HG03159 (cell line): ENCODE measurements at regions not wholly inside any gene's neighbourhood (a gene's known extent, or its start where the extent isn't known, plus 50 kb on each side); places are given as distances from the start of the nearest gene placed in this dataset.
"Not testable (repeated sequence)": the region's sequence is repeated elsewhere in the genome, so short reads cannot be mapped to it uniquely, and the experiment has no call there.

ENCODE experiments used
- ATAC-seq: cut with Tn5 transposase; IDR thresholded peaks from one replicate; pipeline ENCODE4 v1.9.1; 2021; ENCODE audit warnings: mild to moderate bottlenecking, moderate library complexity; ENCODE audit not compliant: unreplicated experiment

GRCh38 chrX:15127010-15127409 lies 142.9 kb downstream of the ASB9 start:
- ATAC-seq = no peak

DNA sequence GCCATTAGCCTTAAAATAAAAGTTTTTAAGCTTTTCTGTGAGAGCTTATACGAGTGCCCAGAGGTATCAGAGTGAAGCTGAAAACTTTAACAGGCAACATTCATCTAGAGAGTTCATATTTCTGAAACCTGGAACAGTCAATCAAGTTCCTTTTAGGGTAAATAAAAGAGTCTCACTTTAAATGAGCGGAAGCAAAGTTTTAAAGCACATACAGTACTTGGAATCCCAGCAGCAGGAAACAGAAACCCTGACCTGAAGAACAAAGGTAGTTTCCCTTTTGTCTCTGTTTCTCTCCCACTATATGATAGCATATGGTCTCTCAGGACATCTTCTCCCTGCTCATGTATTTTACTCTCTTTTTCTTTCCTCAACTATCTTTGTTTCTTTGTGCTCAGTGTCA lies 153.0 kb downstream of the ASB9 start:
- ATAC-seq = no peak

- ATAC-seq = no peak
Observed at GRCh38 chrX:15114743-15115566, 154.9 kb downstream of the ASB9 start.

GRCh38 chrX:15107367-15107988 lies 162.4 kb downstream of the ASB9 start:
- ATAC-seq = no peak

DNA sequence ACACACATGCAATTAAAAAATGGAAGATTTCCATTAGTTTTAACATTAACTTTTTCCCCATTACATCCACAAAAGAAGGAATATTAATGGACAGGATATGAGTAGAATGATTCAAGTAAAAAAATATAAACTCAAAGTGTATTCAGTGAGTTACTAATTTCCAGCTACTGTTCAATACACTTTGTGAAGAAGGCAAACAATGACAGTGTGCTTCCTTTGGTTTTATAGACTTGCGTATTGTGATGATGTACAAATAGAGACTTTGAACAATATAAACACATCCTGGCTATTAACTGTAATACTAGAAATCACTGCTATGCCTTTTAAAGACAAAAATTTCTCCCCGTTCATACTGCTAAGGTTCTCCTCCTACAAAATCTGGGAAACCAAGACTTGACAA lies 171.4 kb downstream of the ASB9 start:
- ATAC-seq = no peak

GRCh38 chrX:15087747-15088146 lies 182.1 kb downstream of the ASB9 start:
- ATAC-seq = no peak

DNA sequence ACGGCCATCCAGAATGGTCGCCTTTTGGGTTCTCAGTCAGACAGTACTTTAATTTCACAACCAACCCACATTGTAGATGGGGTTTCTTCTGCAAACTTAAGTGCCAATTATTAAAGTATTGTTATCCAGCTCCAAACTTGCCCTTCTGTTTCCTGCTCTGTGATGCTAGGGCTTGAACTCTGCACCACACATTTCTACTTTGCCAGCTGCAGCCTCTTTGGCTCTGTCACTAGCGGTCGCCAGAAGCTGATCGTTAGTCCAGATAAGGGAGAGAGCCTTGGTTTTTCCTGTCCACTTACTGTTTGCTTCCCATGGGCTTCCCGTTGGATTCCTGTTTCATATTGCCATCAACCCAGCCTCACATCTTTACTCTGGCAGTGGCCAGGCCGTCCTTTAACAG lies 196.6 kb downstream of the ASB9 start:
- ATAC-seq = no peak

GRCh38 chrX:15072880-15073279 lies 197.0 kb downstream of the ASB9 start:
- no peak for ATAC-seq

DNA sequence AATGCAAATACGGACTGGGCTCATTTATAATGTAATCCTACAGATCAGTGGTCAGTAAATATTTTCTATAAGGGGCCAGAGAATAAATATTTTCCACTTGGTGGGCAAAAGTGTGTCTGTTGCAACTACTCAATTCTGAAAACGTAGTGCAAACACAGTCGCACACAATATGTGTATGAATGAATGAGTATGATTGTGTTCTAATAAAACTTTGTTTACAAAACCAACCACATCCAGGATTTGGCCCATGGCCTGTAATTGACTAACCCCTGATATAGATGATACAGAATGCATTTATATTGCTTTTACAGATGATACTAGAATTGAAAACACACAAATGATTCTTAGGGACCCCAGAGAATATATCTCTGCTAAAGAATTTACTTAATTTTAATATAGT lies 197.6 kb downstream of the ASB9 start:
- ATAC-seq = no peak

GRCh38 chrX:15059474-15059873 lies 186.3 kb downstream of the MOSPD2 start:
- ATAC-seq = no peak

DNA sequence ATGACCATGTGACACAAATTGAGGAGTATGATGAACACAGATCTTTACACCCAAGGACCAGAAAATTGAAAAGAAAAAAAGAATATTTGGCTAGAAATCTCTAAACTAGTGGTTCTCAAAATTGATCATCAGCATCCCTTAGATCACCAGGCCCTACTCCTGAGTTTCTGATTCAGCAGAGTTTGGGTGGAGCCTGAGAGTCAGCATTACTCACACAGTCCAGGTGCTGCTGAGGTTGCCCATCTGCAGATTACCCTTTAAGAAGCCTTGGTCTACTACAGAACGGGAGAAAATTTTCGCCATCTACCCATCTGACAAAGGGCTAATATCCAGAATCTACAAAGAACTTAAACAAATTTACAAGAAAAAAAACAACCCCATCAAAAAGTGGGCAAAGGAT lies 182.8 kb downstream of the MOSPD2 start:
- ATAC-seq = no peak

GRCh38 chrX:15055146-15055930 lies 182.1 kb downstream of the MOSPD2 start:
- no peak for ATAC-seq

GRCh38 chrX:15050395-15050794 lies 177.2 kb downstream of the MOSPD2 start:
- no peak for ATAC-seq

DNA sequence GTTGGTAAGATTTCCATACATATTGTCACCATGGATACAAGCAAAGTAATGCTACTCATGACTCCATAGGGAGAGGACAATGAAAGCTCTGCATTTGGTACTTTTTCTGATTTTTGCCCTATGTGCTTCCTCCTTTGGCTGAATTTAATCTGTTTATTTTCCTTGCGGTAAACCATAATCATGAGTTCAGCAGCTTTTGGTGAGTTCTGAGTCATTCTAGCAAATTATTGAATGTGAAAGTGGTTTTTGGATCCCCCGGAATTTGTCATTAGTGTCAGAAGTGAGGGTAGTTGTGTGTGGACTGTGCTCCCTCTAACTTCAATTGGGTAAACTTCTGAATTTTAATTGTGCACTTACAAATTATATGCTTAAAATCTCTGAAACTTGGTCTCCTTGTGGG lies 170.3 kb downstream of the MOSPD2 start:
- no peak for ATAC-seq

DNA sequence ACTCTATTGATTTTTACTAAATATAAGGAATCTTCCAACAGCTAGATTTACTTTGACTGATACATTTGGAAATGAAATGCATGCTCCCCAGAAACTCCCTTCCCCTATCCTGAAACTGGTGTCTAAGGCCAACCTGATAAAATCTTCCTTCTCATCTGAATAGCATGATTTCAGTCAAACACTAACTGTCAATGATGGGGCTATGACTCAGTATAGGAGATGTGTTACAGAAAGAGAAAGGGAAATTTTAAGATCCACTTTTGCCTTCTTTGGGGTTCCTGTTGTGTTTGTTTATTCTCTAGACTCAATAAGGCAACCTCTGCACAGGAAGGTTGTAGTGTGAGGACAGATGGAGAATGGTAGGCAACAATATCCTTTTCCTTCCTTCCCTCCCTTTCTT lies 160.7 kb downstream of the MOSPD2 start:
- ATAC-seq = no peak

DNA sequence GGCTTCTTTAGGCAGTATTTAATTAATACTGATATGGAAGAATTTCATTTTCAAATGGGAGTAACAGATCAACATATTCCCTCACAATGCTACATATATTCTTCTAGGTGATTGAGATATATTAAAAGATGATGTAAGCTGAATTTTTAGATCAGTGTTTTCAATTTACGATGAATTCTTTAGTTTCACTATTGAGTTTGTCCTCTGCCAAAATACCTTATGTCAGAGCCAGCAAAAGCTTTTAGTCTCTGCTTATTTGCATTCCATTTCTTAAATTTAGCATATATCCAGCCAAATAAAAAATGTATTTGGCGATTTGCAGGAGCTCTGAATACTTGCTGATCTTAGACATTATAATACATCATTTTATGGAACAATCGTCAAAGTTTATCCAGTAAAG lies 144.3 kb downstream of the MOSPD2 start:
- no peak for ATAC-seq

DNA sequence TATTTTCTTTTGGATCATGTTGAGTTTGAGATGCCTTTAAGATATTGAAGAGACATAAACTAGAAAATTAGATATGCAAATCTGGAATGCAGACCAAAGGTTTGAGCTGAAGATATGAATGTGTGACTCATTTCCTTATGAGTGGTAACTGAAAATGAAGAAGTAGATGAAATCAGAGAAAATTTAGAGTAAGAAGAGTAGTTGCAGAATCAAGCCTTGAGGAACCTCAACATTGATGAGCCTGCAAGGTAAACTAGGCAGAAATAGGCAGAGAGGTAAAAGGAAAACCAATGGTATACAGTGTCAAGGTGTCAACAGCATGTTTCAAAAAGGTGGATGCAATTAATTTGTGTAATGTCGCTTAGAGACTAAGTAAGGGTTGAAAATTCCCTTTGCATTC lies 142.8 kb downstream of the MOSPD2 start:
- ATAC-seq = no peak

DNA sequence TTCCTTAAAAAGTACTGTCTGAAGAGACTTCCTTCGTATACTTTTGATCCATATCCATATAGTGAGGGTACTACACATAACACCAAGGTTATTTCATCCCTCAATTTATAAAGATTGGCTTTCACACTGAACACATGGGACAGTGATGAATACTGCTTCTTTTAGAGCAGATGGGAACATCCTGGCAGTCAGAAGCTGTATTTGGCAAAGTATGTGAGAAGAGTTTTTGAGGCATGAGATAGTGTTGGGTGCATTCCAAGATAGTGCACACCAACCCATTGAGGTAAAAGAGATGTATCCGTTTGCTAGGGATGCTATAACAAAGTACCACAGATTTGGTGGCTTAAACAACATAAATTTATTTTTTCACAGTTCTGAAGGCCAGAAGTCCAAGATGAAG lies 141.1 kb downstream of the MOSPD2 start:
- ATAC-seq = no peak

GRCh38 chrX:15013461-15013860 lies 140.2 kb downstream of the MOSPD2 start:
- no peak for ATAC-seq

- ATAC-seq = no peak
Observed at GRCh38 chrX:14997271-14997670, 124.0 kb downstream of the MOSPD2 start.

DNA sequence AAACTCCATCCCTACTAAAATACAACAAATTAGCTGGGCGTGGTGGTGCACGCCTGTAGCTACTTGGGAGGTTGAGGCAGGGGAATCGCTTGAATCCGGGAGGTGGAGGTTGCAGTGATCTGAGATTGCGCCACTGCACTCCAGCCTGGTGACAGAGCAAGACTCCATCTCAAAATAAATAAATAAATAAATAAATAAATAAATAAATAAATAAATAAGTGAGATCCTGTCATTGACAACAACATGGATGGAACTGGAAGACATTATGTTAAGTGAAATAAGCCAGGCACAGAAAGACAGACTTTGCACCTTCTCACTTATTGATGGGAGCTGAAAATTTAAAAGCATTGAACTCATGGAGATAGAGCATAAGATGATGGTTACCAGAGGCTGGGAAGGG lies 111.2 kb downstream of the MOSPD2 start:
- not testable (repeated sequence) for ATAC-seq
